ENCODE measurements at regions not wholly inside any gene's neighbourhood (a gene's known extent, or its start where the extent isn't known, plus 50 kb on each side); places are given as distances from the start of the nearest gene placed in this dataset.

DNA sequence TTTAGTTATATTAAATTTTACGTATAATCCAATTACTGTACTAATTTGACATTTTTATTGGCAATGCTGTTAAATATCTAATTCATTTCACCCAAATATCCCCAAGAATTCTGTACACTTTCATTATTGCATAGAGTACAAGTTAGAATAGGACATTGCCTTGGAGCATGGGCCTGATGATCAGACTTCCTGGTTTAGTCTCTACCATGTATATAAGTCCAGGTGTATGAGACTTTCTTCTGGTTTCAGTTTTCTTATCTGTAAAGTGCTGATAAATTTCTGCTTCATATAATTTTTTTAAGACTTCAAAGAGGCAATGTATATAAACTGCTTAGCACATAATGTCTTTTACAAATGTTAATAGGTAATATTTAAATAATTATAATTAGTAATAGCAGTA is 179.4 kb downstream of the KLF12 start:
- TF ChIP-seq SIN3A (IDR thresholded peaks at IDR 0.05; ENCODE audit: borderline replicate concordance, insufficient read depth, low read length) (no peak), TAF1 (IDR thresholded peaks at IDR 0.05; ENCODE audit: borderline replicate concordance, insufficient read depth, low read length) (no peak), POLR2AphosphoS5 (IDR thresholded peaks at IDR 0.05; ENCODE audit: low read depth, low read length) (no peak), FOXP2 (optimal IDR thresholded peaks at IDR 0.05; ENCODE audit: borderline replicate concordance, extremely low read depth, extremely low read length, insufficient read depth) (no peak)
- TF ChIP-seq, protein P1, sequence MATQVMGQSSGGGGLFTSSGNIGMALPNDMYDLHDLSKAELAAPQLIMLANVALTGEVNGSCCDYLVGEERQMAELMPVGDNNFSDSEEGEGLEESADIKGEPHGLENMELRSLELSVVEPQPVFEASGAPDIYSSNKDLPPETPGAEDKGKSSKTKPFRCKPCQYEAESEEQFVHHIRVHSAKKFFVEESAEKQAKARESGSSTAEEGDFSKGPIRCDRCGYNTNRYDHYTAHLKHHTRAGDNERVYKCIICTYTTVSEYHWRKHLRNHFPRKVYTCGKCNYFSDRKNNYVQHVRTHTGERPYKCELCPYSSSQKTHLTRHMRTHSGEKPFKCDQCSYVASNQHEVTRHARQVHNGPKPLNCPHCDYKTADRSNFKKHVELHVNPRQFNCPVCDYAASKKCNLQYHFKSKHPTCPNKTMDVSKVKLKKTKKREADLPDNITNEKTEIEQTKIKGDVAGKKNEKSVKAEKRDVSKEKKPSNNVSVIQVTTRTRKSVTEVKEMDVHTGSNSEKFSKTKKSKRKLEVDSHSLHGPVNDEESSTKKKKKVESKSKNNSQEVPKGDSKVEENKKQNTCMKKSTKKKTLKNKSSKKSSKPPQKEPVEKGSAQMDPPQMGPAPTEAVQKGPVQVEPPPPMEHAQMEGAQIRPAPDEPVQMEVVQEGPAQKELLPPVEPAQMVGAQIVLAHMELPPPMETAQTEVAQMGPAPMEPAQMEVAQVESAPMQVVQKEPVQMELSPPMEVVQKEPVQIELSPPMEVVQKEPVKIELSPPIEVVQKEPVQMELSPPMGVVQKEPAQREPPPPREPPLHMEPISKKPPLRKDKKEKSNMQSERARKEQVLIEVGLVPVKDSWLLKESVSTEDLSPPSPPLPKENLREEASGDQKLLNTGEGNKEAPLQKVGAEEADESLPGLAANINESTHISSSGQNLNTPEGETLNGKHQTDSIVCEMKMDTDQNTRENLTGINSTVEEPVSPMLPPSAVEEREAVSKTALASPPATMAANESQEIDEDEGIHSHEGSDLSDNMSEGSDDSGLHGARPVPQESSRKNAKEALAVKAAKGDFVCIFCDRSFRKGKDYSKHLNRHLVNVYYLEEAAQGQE (IDR thresholded peaks at IDR 0.05; ENCODE audit: insufficient read depth in 1 of 2, low read depth in 2 of 2, low read length in 2 of 2): no peak

DNA sequence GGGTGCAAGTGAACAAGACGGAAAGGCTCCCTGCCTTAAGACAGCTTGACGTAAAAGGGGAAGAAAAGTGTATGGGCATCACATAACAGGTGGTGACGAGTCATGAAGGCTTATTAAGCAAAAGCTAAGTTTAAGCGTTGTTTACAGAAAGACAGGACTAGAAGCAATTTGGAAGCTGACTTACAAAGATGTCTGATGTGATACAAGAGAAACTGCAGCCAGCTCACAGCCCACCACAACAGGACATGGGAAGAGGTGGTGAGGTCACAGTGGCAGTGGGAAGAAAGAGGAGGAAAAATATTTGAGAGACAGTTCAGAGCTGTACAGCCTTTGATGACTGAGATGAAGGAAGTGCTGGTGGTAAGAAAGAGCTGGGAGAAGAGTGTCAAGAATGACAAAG is 181.6 kb downstream of the KLF12 start:
- TF ChIP-seq, protein P1 (IDR thresholded peaks at IDR 0.05; ENCODE audit: insufficient read depth in 1 of 2, low read depth in 2 of 2, low read length in 2 of 2): no peak
- TF ChIP-seq TAF1 (IDR thresholded peaks at IDR 0.05; ENCODE audit: borderline replicate concordance, insufficient read depth, low read length) (no peak), SIN3A (IDR thresholded peaks at IDR 0.05; ENCODE audit: borderline replicate concordance, insufficient read depth, low read length) (no peak), FOXP2 (optimal IDR thresholded peaks at IDR 0.05; ENCODE audit: borderline replicate concordance, extremely low read depth, extremely low read length, insufficient read depth) (no peak), POLR2AphosphoS5 (IDR thresholded peaks at IDR 0.05; ENCODE audit: low read depth, low read length) (no peak)

DNA sequence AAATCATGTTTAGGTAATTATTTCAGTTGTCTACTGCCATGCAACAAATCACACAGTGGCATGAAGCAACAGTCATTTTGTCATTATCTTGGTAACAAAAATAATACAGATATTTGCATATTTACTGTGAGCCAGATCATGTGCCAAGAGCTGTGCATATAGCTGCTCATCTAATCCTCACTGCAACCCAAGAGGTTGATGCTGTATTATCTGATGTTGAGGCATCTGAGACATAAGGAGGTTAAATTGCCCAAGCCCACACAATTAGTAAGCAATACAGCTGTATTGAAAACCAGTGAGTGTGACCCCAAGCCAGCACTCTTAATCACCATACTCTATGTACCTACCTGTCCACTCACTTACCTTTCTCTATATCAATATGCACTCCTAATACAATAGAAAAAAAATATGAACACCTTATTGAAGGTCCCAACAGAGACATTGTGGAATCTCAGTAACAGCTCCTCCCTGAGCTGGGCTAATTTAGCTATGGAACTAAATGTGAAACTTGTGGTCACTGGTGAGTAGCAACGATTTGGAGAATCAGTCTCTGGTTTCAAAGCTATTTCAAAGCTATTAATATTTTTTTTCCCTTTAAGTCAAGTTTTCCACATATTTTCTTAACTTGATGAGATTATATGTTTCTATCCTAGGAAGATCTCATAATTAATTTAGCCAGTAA is 185.2 kb downstream of the KLF12 start:
- TF ChIP-seq, protein P1 (IDR thresholded peaks at IDR 0.05; ENCODE audit: insufficient read depth in 1 of 2, low read depth in 2 of 2, low read length in 2 of 2): no peak
- TF ChIP-seq SIN3A (IDR thresholded peaks at IDR 0.05; ENCODE audit: borderline replicate concordance, insufficient read depth, low read length) (no peak), POLR2AphosphoS5 (IDR thresholded peaks at IDR 0.05; ENCODE audit: low read depth, low read length) (no peak), FOXP2 (optimal IDR thresholded peaks at IDR 0.05; ENCODE audit: borderline replicate concordance, extremely low read depth, extremely low read length, insufficient read depth) (no peak), TAF1 (IDR thresholded peaks at IDR 0.05; ENCODE audit: borderline replicate concordance, insufficient read depth, low read length) (no peak)

DNA sequence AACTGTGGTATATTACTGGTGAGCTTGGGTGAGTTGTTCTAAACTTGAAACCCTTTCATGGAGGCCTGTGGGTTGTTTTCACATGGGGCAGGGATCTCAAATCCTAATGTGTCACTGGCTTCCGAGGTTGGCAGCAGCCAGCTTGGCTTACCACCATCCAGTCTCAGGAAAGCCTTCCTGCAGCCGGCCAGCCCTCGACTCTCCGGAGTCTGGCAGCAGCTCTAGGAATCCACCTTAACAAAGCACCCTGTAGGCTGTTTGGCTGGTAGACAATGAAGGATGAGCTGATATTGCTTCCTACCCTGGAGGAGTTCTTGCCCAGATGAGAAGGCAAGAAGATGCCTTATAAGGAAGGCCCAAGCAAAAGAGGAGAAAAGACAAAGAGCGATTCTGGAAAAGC is 188.3 kb downstream of the KLF12 start:
- TF ChIP-seq POLR2AphosphoS5 (IDR thresholded peaks at IDR 0.05; ENCODE audit: low read depth, low read length) (no peak), SIN3A (IDR thresholded peaks at IDR 0.05; ENCODE audit: borderline replicate concordance, insufficient read depth, low read length) (no peak), TAF1 (IDR thresholded peaks at IDR 0.05; ENCODE audit: borderline replicate concordance, insufficient read depth, low read length) (no peak), FOXP2 (optimal IDR thresholded peaks at IDR 0.05; ENCODE audit: borderline replicate concordance, extremely low read depth, extremely low read length, insufficient read depth) (no peak)
- TF ChIP-seq, protein P1 (IDR thresholded peaks at IDR 0.05; ENCODE audit: insufficient read depth in 1 of 2, low read depth in 2 of 2, low read length in 2 of 2): no peak

Measured in PFSK-1 (cell line).